Thyroid gland (tissue), 4 donors: ENCODE measurements at regions not wholly inside any gene's neighbourhood (a gene's known extent, or its start where the extent isn't known, plus 50 kb on each side); places are given as distances from the start of the nearest gene placed in this dataset.

Experiments
- CTCF ChIP-seq, 6 experiments: fragments of 200-600 bp in 3 of 6; fragments of 450-650 bp in 3 of 6; sonication (generic) in 3 of 6; IDR thresholded peaks; one replicate each; pipeline ENCODE4 v1.5.1; 2016 to 2019; ENCODE audit warnings: antibody characterized with exemption in 6 of 6, mild to moderate bottlenecking in 2 of 6, inconsistent platforms in 1 of 6, moderate library complexity in 1 of 6
- POLR2A ChIP-seq, 2 donors: fragments of 450-650 bp; IDR thresholded peaks; one replicate each; pipeline ENCODE4 v1.6.1; 2017; ENCODE audit warnings: antibody characterized with exemption in 2 of 2, mild to moderate bottlenecking in 2 of 2, moderate library complexity in 1 of 2

GRCh38 chrX:1025413-1025812, 187.0 kb downstream of the CRLF2 start:
- TF ChIP-seq POLR2A (IDR thresholded peaks at IDR 0.05), result no peak
- no peak for TF ChIP-seq CTCF (IDR thresholded peaks at IDR 0.05)
